Calu3 (cell line): ENCODE measurements at regions not wholly inside any gene's neighbourhood (a gene's known extent, or its start where the extent isn't known, plus 50 kb on each side); places are given as distances from the start of the nearest gene placed in this dataset.
"Not testable (repeated sequence)": the region's sequence is repeated elsewhere in the genome, so short reads cannot be mapped to it uniquely, and the experiment has no call there.

Source experiments
- BruUV-seq: library from RNA; stranded (reverse); fragments of 400-500 nt; replicated peaks from 2 replicates; lab custom pipeline; 2021; lab: Mats Ljungman, UMichigan
- CTCF ChIA-PET: fragments of 300-600 bp; sonication (Branson Sonifier 250); formaldehyde crosslinking; loops from one replicate; lab custom pipeline; 2022; ENCODE audit warnings: antibody characterized with exemption; lab: Charles Lee
- DNase-seq: peaks from one replicate; pipeline ENCODE4 v3.0.0; 2022
- H3K27ac Mint-ChIP-seq: one replicate; pipeline ENCODE4 v1.8.0; 2022; ENCODE audit warnings: mixed read lengths; ENCODE audit not compliant: unreplicated experiment
- H3K27me3 Mint-ChIP-seq: one replicate; pipeline ENCODE4 v1.8.0; 2022; ENCODE audit warnings: mixed read lengths; ENCODE audit not compliant: unreplicated experiment
- H3K36me3 Mint-ChIP-seq: one replicate; pipeline ENCODE4 v1.8.0; 2022; ENCODE audit warnings: mild to moderate bottlenecking, moderate library complexity, mixed read lengths; ENCODE audit not compliant: insufficient read depth, unreplicated experiment
- H3K4me1 Mint-ChIP-seq: one replicate; pipeline ENCODE4 v1.8.0; 2022; ENCODE audit warnings: mild to moderate bottlenecking, low read depth, mixed read lengths; ENCODE audit not compliant: unreplicated experiment
- H3K4me3 Mint-ChIP-seq: one replicate; pipeline ENCODE4 v1.8.0; 2022; ENCODE audit warnings: mild to moderate bottlenecking, low read depth, moderate library complexity, mixed read lengths; ENCODE audit not compliant: unreplicated experiment
- H3K9me3 Mint-ChIP-seq: one replicate; pipeline ENCODE4 v1.8.0; 2022; ENCODE audit warnings: low read depth, mixed read lengths; ENCODE audit not compliant: unreplicated experiment
- CTCF ChIP-seq: fragments of 200-600 bp; IDR thresholded peaks from one replicate; pipeline ENCODE4 v1.8.0; 2022; ENCODE audit warnings: antibody characterized with exemption; ENCODE audit not compliant: unreplicated experiment
- intact Hi-C: fragments of 100-400 bp; cut with micrococcal nuclease; formaldehyde crosslinking; loops from one replicate; pipeline ENCODE4 v1.10.0; 2022; ENCODE audit not compliant: unreplicated experiment

- BruUV-seq: no TSS peak
- no peak for DNase-seq
- CTCF ChIA-PET: no interaction called here
- H3K27me3 Mint-ChIP-seq: no peaks in the 10 kb centered on the region
- no peaks in the 10 kb centered on the region for H3K36me3 Mint-ChIP-seq
- no peaks in the 10 kb centered on the region for H3K4me1 Mint-ChIP-seq
- intact Hi-C loops: no loop called here
- TF ChIP-seq CTCF: no peak
- H3K27ac Mint-ChIP-seq: no peak overlapping the region
- H3K9me3 Mint-ChIP-seq: no peaks in the 10 kb centered on the region
- H3K4me3 Mint-ChIP-seq: no peak overlapping the region
Measured at GRCh38 chr13:86318450-86318849, 519.2 kb upstream of the SLITRK6 start.

GRCh38 chr13:86324191-86324590, 525.0 kb upstream of the SLITRK6 start:
- Mint-ChIP-seq H3K27ac (no peak overlapping the region), H3K36me3 (no peaks in the 10 kb centered on the region), H3K4me3 (no peak overlapping the region), H3K27me3 (no peaks in the 10 kb centered on the region), H3K9me3 (no peaks in the 10 kb centered on the region), H3K4me1 (no peaks in the 10 kb centered on the region)
- no peak for TF ChIP-seq CTCF
- no TSS peak for BruUV-seq
- CTCF ChIA-PET: no interaction called here
- intact Hi-C loops: no loop called here
- DNase-seq: no peak

DNA sequence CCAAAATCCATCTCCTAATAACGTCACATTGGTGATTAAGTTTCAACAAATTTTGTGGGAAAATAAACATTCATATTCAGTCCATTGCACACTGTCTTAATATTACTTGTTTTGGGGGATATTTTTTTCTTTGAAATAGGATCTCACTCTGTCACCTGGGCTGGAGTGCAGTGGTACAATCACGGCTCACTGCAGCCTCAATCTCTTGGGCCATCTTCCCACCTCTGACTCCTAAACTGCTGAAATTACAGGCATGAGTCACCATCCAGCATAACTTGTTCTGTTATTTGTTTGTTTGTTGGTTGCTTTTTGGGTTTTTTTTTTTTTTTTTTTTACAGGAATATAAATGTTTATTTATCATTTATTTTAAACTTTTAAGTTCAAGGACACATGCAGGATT, 556.1 kb upstream of the SLITRK6 start:
- Mint-ChIP-seq H3K4me3 (no peak overlapping the region), H3K4me1 (no peaks in the 10 kb centered on the region), H3K27ac (no peak overlapping the region), H3K27me3 (no peaks in the 10 kb centered on the region), H3K9me3 (no peaks in the 10 kb centered on the region), H3K36me3 (no peaks in the 10 kb centered on the region)
- CTCF ChIA-PET: no interaction called here
- no peak for DNase-seq
- no TSS peak for BruUV-seq
- TF ChIP-seq CTCF: no peak
- intact Hi-C loops: no loop called here

GRCh38 chr13:86357106-86357505, 557.9 kb upstream of the SLITRK6 start:
- H3K27ac Mint-ChIP-seq: no peak overlapping the region
- no peak overlapping the region for H3K4me3 Mint-ChIP-seq
- H3K36me3 Mint-ChIP-seq: no peaks in the 10 kb centered on the region
- CTCF ChIA-PET: no interaction called here
- H3K9me3 Mint-ChIP-seq: no peaks in the 10 kb centered on the region
- no peaks in the 10 kb centered on the region for H3K4me1 Mint-ChIP-seq
- DNase-seq: no peak
- TF ChIP-seq CTCF: no peak
- BruUV-seq: no TSS peak
- intact Hi-C loops: no loop called here
- H3K27me3 Mint-ChIP-seq: no peaks in the 10 kb centered on the region

DNA sequence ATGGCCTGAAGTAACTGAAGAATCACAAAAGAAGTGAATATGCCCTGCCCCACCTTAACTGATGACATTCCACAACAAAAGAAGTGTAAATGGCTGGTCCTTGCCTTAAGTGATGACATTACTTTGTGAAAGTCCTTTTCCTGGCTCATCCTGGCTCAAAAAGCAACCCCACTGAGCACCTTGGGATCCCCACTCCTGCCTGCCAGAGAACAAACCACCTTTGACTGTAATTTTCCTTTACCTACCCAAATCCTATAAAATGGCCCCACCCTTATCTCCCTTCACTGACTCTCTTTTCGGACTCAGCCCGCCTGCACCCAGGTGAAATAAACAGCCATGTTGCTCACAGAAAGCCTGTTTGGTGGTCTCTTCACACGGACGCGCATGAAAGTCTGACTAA, 564.5 kb upstream of the SLITRK6 start:
- H3K27me3 Mint-ChIP-seq, intact Hi-C loops, H3K4me3 Mint-ChIP-seq, BruUV-seq, H3K27ac Mint-ChIP-seq, DNase-seq, H3K4me1 Mint-ChIP-seq, H3K36me3 Mint-ChIP-seq, CTCF ChIA-PET, H3K9me3 Mint-ChIP-seq: not testable (repeated sequence)
